CD4-positive, alpha-beta T cell treated with Interferon gamma for 1 hour (primary cell): ENCODE measurements at regions not wholly inside any gene's neighbourhood (a gene's known extent, or its start where the extent isn't known, plus 50 kb on each side); places are given as distances from the start of the nearest gene placed in this dataset.

ENCODE experiments used
- DNase-seq: peaks from one replicate; pipeline ENCODE4 v3.0.0-alpha.2; 2020

DNA sequence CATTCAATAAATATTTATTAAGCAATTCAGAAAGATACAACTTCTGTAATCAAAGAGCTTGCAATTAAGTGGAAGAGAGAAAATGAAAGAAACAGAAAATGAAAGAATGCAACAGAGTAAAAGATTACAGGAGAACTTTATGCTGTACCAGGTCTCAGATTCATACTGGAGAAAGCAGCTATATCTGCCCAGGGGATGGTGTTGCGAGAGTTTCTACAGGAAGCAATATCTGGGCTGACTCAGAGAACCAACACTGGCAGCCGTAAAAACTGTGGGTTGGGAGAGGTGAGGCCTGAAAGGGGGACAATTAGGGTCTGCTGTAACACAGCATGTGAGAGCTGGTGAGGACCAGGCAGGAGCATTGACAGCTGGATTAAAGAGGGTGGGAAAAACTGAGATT lies 256.7 kb upstream of the TCF21 start:
- DNase-seq: no peak

DNA sequence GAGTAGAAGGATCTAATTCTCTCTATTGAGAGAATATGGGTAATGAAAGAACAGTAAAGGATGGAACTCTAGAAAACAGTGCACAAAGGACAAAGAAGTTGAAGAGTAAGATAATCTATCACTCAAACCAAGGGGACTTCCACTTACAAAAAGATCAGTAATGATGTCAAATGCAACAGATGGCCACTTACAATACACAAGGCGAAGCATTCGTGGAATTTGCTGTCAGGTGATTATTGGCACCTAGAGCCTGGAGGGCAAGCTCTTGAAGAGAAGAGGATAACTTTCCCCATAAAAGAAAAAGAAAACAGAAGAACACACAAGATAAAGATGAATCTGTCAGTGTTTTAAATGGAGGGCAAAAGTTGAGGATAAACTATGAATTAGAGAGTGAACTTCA lies 256.0 kb upstream of the TCF21 start:
- no peak for DNase-seq

DNA sequence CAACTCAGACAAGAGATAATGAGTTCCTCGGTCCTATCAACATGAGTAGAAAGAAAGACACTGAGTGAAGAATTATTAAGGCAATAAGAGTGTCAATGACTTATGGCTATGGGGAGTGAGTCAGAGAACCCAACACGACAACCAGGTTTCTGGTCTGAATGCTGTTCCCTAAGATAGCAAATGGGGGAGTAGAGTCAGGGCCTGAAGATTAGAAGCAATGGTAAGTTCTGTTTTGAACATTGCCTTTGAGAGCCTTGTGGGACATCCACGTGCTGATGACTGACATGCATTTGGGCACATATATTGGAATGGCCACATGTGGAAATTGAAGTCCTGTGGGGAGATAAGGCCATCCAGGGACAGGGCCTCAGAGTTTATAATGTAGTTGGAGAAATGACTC lies 254.4 kb upstream of the TCF21 start:
- no peak for DNase-seq

DNA sequence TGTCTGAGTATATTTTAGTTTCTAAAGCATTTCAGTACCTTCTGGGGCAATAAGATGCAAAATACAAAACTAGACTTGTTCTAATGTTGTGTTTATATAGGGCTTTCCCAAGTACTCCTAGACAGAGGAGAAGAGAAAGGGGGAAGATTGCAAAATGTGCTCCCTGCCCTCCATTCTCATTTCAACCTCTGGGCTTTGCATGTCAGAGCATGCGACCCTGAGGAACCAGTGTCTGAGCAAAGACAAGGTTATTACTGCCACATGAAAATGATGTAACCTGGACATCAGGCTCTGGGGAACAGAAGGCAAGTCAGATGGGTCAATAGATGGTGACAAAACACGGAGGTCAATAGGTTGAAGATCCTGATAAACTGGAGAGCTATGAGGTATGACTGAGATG lies 253.5 kb upstream of the TCF21 start:
- no peak for DNase-seq

DNA sequence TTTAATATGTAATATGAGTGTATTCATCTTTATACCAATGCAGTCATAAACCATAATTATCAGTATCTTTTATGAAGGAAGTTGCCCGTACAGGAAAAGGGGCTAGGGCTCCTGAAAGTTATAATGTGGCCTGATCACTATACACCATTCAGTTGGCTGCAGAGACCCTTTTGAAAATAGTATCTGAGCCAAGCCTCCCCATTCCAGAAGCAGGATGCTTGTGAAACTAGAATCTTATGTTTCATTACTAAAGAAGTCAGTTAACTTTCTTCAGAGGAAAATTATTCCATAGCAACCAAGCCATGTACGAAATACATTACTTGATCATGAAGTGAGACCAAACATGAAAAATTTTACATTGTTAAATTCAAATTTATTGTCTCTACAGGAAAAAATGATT lies 251.5 kb upstream of the TCF21 start:
- no peak for DNase-seq

DNA sequence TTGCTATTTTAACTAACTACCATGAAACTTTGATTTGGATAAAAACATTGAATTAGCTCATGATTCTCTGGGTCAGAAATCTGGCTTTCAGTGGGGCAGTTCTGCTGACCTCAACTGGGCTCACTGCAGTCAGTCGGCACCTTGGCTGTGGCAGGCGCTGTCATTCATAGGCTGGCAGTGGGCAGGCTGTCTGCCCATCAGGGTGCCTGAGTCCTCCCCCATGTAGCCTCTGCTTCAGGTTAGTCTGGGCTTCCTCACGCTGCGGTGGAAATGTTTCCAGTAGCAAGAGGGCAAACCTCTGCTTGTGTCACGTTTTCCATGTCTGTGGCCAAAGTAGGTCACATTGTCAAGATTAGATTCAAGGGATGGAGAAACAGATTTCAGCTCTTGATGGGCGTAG lies 251.0 kb upstream of the TCF21 start:
- no peak for DNase-seq

DNA sequence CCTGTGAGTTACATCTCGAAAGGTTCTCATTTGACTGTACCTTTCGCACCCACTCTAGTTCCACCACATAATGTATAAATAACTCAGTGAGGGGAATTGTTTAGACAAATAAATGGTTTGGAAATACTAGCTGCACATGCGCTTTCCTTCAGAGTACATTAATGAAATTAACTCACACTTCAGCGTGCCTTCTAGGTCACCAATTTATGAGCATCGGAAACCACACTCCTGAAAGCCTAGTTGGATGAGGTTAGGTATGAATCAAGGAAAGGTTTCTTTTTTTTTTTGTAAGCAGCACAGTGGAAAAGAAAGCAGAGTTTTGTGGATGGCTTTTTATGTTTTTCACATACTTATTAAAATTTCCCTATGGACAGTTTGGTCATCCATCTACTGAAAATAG lies 247.8 kb upstream of the TCF21 start:
- no peak for DNase-seq

DNA sequence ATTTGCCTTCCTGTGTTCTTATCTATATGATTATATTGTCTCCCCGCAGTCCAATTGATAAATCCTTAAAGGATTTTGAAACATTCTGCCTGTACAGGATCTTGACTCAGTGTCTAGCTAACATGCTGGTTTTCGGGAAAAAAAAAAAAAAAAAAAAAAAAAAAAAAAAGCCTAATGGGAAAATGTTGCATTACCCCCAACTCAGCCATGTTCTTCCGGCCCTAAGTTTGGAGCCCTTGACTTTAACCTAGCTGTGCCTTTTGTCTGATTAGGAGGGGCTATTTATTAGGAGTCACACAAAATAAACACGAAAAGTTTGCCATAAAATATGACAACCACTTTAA lies 244.4 kb upstream of the TCF21 start:
- DNase-seq: no peak

DNA sequence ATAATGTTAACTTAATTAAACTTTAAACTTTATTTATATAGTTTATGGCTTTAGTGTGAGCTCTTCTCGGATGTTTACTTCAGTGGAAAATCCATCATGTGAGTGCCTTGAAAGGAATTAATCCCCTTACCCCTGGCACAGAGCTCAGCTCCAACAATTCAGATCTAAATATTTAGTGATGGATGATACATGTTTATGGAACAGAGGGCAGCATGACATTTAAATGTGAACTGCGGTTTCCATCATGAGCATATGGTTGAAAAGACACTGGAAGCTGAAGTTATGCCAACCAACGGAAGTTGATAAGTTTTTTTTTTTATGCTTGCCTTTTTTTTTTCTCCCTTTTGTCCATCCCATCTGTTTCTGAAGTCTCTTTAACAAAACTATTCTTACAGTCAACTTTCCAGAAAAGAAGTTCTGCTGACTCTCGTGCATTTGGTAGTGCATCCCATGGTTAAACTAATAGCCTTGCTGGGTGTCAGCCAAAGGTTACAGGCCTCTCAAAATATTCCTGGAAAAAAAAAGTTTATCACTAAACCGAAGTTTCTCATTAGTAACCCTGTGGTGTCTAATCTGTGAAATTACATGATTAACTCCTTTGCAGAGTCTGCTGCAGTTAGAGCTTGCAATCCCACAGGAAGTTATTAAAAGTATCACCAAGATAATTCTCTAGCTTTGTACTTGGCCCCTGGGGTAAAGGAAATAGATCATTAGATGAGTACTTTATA lies 243.9 kb upstream of the TCF21 start:
- no peak for DNase-seq

DNA sequence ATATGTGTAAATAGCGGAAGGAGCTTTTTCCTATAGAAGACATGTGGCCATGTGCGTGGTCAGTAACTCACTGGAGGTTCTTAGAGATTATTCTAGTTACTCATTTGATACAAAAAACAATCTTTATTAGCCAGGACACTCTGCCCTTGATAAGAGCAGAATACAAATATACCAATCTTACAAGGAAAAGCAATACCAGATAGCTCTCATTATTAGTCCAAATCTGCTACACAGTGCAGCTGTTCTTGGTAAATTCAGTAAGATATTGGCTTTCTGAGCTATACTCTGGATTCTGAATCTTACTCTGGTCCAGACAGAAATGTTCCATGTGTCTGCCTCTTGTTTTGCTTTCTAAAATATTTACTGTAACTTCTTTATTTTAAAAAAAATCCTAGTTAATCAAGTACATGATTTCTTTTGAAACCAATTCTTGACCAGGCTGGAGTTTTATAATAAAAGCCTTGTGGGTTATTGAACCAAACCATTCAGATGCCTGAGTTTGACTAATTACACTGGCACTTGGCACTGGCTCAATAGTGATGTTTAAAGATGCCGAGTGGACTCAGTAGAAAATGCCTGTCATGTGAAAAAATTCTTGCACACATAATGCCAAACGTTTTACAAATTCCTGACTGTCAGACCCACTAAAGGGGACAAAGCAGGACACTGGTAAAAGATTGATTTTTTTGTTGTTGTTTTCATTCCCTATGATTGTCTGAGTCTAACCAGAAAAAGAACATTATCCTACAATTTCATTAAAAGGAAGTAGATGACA lies 242.8 kb upstream of the TCF21 start:
- no peak for DNase-seq

DNA sequence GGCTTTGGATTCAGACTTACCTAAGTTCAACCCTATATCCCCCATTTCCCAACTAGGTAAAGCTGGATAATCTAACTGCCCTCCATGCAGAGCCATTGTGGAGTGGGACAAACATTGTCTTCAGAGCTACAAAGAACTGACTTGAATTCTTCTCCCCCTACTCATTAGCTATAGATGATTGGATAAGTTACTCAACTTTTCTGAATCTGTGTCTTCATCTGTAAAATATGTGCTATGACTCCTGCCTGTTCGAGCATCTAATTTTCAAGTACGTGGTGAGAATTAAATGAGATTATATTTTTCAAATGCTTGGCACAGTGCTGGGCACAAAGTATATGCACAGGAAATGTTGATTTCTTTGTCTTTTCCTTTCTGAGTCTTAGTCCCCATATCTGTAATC lies 240.3 kb upstream of the TCF21 start:
- DNase-seq: no peak

DNA sequence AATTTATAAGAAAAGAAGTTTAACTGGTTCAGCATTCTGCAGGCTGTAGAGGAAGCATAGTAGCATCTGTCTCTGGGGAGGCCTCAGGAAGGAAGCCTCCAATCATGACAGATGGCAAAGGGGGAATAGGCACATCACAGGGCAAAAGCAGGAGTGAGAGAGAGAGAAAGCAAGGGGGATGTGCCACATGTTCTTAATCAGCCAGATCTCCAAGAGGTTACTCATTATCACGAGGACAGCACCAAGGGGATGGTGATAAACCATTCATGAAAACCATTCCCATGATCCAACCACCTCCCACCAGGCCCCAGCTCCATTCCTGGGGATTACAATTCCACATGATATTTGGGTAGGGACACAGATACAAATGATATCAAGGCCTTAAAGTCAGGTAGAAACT lies 217.5 kb upstream of the TCF21 start:
- no peak for DNase-seq

DNA sequence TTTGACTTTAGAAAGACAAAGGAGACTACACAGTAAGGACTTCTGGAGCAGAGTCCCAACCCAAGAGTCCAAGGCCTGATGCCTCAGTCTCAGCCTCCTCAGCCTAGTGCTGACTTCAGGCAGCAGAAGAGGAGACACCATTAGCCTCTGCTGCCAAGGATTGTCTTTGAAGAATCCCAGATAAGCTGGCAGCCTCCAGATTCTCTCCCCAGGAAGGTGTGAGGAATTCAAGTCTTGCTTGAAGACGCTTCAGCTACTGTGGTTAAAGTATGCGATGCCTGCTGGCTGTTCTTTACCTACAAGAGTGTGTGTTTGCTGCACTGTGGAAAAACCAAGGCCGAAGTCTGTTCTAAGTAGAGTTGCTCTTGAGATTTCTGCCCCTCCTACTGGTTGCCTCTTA lies 215.9 kb upstream of the TCF21 start:
- no peak for DNase-seq

DNA sequence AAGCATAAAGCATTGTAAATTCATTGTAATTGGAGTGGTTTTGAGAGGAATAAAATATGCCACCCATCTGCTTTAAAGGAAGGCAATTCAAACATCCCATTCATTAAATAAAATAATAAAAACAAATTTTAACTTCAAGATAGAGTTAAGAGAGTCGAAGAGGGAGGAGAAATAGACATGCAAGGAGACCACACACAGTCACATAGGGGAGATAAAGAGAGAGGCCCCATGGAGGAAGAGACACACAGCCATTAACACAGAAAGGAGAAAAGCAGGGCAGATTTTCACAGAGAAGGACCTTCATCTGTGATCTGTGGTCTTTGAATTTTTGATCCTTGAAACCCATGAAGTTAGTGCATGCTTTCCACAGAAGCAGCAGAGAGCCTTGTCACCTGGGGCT lies 214.3 kb upstream of the TCF21 start:
- DNase-seq: no peak

DNA sequence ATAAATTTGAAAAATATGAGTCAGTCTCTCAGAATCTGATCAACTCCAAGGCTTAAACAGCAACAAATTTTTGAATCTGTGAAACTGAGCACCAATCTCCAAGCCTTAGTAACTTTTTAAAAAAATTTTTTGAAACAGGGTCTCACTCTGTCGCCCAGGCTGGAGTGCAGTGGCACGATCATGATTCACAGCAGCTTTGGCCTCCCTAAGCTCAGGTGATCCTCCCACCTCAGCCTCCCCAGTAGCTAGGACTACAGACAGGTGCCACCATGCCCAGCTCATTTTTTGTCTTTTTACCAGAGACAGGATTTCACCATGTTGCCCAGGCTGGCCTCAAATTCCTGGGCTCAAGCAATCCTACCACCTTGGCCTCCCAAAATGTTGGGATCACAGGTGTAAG lies 207.9 kb upstream of the TCF21 start:
- DNase-seq: no peak

DNA sequence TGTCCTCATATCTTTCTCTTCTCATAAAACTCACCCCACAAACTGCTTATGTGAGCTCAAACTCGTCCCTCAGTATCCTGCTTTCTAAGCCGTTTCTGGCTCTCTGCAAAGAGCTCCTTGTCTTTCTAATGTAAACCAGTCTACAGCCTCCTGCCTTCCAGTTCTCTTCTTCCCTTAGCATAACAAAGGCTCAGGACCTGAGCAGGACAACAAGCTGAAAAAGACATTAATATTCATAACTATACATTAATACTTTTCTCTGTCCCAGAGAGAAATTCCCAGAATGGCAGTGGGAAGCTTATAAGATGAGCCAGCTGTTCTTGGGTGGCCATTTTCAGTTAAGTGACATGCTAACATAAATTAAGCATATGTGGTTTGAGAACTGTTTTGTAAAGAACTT lies 207.0 kb upstream of the TCF21 start:
- no peak for DNase-seq

DNA sequence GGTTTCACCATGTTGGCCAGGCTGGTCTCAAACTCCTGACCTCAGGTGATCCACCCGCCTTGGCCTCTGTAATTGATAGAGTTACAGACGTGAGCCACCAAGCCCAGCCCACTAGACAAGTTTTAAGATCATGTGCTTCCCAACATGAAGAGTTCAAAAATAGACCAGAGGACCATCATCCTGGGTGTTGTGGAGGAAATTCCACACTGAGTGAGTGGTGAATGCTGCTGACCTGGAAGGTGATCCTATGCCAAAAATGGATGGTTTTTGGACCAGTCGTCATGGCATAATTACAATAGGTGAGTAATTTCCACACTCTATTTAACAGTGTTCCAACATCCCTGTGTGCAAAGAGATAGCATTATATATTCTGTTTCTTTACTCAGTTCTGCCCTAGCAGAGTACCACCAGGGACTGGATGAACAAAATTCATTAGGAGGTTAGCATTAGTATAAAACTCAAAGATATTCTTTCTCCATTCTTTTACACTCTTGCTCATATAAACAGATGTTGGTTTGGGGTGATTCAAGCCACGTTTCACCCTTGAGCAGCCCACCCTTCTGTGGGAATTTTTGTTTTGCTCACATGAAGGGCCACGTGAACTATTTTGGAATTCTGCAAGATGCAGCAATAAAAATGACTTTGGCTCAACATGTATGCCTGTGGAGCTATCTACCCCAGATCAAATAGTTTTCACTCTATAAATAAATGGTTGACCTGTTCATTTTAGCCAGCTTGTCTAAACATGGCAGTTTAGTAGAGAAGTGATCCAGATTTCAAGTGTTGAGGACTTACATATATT lies 206.2 kb upstream of the TCF21 start:
- no peak for DNase-seq

DNA sequence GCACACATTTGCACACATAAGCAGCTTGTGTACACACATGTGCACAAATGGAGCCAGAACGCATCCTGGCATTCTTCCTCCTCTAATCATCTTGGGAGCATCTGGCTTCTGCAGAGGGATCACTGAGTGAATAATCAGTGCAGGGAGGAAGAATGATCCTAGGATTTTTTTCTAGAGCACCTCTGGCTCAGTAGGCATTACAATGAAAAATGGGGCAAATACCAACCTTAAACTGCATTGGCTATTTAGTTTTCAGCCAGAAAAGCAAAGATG lies 205.7 kb upstream of the TCF21 start:
- no peak for DNase-seq

DNA sequence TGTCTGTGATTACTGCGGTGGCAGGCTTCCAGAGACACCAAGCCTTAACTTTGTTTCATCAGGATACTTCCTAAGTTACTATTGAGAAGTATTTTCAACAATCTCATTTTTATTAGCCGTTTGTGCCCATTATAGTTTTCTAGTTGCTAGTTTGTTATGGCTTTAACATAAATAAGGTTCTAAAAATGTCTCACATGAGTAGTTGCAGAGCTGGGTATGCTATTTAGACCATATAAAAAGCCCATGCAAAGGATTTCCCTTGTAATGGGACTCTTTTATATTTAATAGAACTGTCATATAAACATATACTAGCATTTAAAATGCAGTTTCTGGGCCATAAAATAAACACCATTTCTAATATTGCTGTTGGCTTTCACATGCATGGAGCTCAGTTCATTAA lies 205.3 kb upstream of the TCF21 start:
- no peak for DNase-seq

DNA sequence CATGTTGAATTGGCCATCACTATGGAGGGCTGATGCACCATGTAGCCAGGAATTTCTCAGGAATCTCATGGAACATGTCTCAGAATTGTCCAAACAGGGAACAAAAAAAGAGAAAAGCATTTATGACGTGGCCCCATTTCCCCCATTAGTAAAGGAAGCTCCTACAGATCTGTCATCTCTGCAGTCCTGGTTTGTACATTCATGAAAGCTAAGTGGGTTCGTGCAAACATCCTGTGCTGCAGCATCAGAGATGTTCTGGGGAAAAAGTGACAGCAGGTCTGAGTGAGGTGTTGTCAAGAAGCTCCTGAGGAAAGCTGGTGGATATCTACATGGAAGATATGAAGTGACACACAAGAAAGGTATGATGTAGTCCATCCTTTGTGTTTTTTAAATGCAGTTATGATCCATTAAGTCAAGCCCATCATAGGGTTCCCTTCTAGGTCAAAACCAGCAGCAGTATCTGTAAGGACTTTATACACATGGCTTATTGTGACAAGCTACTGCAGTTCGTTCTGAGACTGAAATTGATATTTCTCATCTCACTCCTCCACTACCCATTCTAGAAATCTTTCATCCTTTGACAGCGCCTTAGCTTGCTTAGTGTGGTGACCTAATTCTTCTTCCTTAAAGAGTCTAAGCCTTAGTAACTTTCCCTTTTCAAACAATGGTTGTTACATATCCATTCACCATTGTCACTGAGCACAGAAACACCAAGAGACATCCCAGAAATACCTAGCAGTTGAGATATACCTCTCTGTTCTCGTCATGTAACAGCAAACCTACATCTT lies 200.0 kb upstream of the TCF21 start:
- DNase-seq: no peak

DNA sequence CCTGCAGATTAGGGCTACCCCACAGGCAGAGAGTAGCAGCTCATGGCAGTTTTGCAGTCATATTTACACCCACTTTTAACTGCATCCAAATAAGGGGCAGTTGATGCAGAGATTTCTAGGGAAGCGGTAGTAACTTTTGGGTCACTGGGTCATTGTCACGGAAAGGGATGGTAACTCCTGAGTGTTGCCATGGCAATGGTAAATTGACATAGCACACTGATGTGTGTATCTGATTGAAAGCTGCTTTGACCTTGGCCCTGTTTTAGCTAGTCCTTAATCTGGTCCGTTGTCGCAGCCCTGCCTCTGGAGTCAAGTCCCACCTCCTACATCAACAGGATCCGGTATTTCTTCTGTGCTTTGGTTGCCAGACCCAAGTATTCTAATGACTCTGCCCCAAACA lies 199.1 kb upstream of the TCF21 start:
- DNase-seq: no peak

DNA sequence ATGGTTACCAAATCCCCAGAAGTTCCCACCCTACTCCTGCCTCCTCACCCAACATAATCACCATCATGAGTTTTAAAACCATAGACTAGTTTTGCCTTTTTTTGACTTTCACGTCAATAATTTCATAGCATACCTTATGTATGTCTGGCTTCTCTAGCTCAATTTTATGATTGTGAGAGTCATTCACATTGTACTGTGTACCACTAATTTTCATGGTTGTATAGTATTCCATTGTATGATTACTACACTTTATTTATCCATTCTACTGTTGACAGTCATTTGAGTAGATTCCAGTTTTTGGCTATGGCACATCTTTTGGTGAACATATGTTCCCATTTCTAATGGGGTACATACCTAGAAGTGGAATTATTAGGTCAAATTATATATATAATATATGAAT lies 195.3 kb upstream of the TCF21 start:
- DNase-seq: no peak

DNA sequence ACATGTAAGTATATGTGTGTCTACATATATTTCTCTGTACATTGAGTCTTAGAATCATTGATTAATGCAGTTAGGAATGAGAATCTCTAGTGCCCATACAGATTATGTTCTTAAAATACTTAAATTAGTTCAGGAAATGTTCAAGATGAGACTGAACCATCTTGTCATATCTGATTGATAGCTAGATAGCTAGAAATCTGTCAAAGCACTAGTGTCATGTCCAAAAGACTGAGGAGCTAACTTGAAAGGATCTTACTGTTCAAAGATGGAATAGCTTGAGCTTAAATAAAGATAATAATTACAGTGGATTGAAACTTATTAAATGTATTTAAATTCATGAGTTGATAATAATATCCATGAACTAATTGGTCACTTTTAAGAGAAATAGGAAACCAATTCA lies 191.7 kb upstream of the TCF21 start:
- no peak for DNase-seq

DNA sequence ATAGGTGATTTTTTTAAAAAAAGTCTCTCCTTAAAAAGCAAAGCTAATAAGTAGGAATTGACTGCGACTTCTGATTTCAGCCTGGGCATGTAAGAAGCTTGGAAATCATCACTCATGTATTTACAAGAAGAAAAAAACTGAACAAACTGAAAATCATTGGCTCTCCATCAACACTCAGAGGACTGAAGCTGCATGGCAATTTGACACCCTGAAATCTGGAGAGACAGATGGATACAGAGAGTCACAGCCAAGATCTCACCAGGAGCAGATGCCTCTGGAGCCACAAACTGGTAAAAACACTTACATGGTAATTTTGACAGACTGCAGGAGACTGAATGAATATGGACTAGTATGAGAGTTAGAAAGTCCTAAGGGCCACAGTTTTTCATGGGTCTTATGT lies 191.2 kb upstream of the TCF21 start:
- DNase-seq: no peak
